Kidney epithelial cell (primary cell): ENCODE measurements at regions not wholly inside any gene's neighbourhood (a gene's known extent, or its start where the extent isn't known, plus 50 kb on each side); places are given as distances from the start of the nearest gene placed in this dataset.

ENCODE experiments used
- DNase-seq: peaks from one replicate; pipeline ENCODE4 v3.0.0-alpha.2; 2010; ENCODE audit warnings: low read depth
- H3K27me3 ChIP-seq: 2 replicates; pipeline ENCODE4 v1.6.0; 2011; ENCODE audit warnings: low read length; ENCODE audit not compliant: control insufficient read depth, insufficient read depth
- H3K36me3 ChIP-seq: 2 replicates; pipeline ENCODE4 v1.5.1; 2011; ENCODE audit warnings: low read length; ENCODE audit not compliant: control insufficient read depth, insufficient read depth
- H3K4me3 ChIP-seq: 2 replicates; pipeline ENCODE4 v1.5.1; 2011; ENCODE audit warnings: low read depth, mild to moderate bottlenecking, control low read depth, low read length
- TF ChIP-seq, protein P1 (sequence below): IDR thresholded peaks from 2 replicates; pipeline ENCODE4 v1.5.1; 2011; ENCODE audit warnings: mild to moderate bottlenecking, moderate library complexity, low read length, control low read depth, inconsistent platforms; ENCODE audit not compliant: insufficient read depth, poor library complexity, severe bottlenecking

DNA sequence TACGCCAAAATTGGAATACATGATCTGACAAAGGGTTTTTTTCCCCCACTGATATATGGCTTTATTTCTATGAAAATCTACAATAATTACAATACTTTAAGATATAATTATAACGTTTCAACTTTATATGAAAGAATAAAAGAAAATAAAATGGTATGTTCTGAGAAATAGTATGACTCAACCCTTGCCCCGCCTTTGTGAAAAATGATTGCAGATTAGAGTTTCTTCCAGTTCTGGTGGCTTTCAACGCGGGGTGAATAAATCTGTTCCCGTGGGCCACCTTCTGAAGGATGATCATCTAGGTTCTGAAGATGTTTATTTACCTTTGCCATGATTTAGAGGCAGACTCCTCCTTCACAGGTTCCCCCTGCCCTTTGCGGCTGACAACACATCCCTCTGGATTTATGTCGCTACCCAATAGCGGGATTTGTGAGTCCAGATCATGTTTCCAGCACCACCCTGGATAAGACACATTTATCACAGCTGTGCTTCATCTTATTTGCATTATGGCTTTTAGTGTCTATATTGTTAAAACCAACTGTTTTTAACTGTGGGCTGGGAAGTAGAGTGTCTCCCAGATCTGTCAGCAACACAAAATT, 607.0 kb upstream of the KIRREL3 start:
- Histone ChIP-seq H3K27me3 (no peaks in the 10 kb centered on the region), H3K4me3 (no peak overlapping the region), H3K36me3 (no peaks in the 10 kb centered on the region)
- TF ChIP-seq, protein P1, sequence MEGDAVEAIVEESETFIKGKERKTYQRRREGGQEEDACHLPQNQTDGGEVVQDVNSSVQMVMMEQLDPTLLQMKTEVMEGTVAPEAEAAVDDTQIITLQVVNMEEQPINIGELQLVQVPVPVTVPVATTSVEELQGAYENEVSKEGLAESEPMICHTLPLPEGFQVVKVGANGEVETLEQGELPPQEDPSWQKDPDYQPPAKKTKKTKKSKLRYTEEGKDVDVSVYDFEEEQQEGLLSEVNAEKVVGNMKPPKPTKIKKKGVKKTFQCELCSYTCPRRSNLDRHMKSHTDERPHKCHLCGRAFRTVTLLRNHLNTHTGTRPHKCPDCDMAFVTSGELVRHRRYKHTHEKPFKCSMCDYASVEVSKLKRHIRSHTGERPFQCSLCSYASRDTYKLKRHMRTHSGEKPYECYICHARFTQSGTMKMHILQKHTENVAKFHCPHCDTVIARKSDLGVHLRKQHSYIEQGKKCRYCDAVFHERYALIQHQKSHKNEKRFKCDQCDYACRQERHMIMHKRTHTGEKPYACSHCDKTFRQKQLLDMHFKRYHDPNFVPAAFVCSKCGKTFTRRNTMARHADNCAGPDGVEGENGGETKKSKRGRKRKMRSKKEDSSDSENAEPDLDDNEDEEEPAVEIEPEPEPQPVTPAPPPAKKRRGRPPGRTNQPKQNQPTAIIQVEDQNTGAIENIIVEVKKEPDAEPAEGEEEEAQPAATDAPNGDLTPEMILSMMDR, result no peak
- no peak for DNase-seq

DNA sequence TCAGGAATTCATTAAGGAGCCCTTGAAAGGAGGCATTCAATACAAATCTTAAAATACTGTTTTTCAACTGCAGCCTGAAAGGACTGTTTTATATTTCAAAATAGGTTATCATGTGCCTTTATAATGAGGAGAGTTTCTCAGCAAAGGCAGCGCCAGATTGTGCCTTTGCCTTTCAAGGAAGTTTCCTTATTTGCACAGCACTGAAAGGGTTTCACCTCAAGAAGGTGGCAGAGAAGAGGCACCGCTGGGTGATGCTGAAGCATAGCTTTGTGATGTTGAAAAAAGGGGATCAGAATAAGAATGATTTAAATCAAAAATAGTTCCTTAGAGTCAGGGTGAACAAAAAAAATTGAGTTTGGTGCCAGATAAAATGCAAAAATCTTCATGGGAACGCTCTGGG, 601.0 kb upstream of the KIRREL3 start:
- no peaks in the 10 kb centered on the region for H3K27me3 ChIP-seq

GRCh38 chr11:127600674-127601073, 600.1 kb upstream of the KIRREL3 start:
- DNase-seq, result no peak
- Histone ChIP-seq H3K27me3 (no peaks in the 10 kb centered on the region), H3K4me3 (no peak overlapping the region), H3K36me3 (no peaks in the 10 kb centered on the region)
- TF ChIP-seq, protein P1, result no peak

More for the DNA sequence above, 601.0 kb upstream of the KIRREL3 start:
- Histone ChIP-seq H3K36me3 (no peaks in the 10 kb centered on the region), H3K4me3 (no peak overlapping the region)
- no peak for DNase-seq
- TF ChIP-seq, protein P1, result no peak

- no peak overlapping the region for H3K4me3 ChIP-seq
- DNase-seq, result no peak
- H3K36me3 ChIP-seq, result no peaks in the 10 kb centered on the region
- H3K27me3 ChIP-seq, result no peaks in the 10 kb centered on the region
- TF ChIP-seq, protein P1, result no peak
Measured at GRCh38 chr11:127598476-127598875, 597.9 kb upstream of the KIRREL3 start.

GRCh38 chr11:127596433-127596832, 595.9 kb upstream of the KIRREL3 start:
- Histone ChIP-seq H3K27me3 (no peaks in the 10 kb centered on the region), H3K4me3 (no peak overlapping the region), H3K36me3 (no peaks in the 10 kb centered on the region)
- no peak for DNase-seq
- TF ChIP-seq, protein P1, result no peak

DNA sequence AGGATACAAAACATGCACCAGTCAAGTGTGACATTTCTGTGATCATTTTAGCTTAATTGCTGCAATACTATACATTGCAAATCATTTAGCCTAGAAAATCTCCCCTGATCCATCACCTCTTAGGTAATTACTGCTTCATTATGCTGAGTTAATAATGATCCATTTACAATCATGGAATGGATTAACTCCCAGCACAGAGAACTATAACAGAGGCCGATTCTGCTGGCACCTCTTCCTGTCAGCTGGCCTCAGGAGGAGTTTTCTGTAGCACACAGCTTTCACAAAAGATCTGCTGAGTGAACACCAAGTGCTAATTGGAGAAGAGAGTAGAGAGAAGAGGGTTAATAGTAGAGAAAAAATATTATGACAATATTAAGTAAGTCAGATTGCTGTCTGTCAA, 591.8 kb upstream of the KIRREL3 start:
- no peaks in the 10 kb centered on the region for H3K27me3 ChIP-seq
- DNase-seq, result no peak
- TF ChIP-seq, protein P1, result no peak

More for the DNA sequence above, 591.8 kb upstream of the KIRREL3 start:
- H3K4me3 ChIP-seq, result no peak overlapping the region
- H3K36me3 ChIP-seq, result no peaks in the 10 kb centered on the region
